WERI-Rb-1 (cell line): ENCODE measurements at regions not wholly inside any gene's neighbourhood (a gene's known extent, or its start where the extent isn't known, plus 50 kb on each side); places are given as distances from the start of the nearest gene placed in this dataset.

Source experiments
- DNase-seq: peaks from one replicate; pipeline ENCODE4 v3.0.0-alpha.2; 2020
- H3K27ac ChIP-seq: fragments of 250-450 bp; sonication (Bioruptor Pico); 2 replicates; pipeline ENCODE4 v1.5.1; 2020; ENCODE audit warnings: mild to moderate bottlenecking, moderate library complexity
- H3K27me3 ChIP-seq: fragments of 250-450 bp; sonication (Bioruptor Pico); 2 replicates; pipeline ENCODE4 v1.5.1; 2021; ENCODE audit warnings: mild to moderate bottlenecking, low read depth, moderate library complexity; ENCODE audit not compliant: insufficient read depth, severe bottlenecking
- H3K36me3 ChIP-seq: fragments of 250-450 bp; sonication (Bioruptor Pico); 2 replicates; pipeline ENCODE4 v1.5.1; 2020; ENCODE audit warnings: mild to moderate bottlenecking, moderate library complexity
- H3K4me3 ChIP-seq: 2 replicates; pipeline ENCODE4 v1.5.1; 2011; ENCODE audit warnings: low read depth, mild to moderate bottlenecking, control low read depth, low read length
- H3K9me3 ChIP-seq: fragments of 250-450 bp; sonication (Bioruptor Pico); 2 replicates; pipeline ENCODE4 v1.5.1; 2021; ENCODE audit warnings: mild to moderate bottlenecking, moderate library complexity; ENCODE audit not compliant: severe bottlenecking
- CTCF ChIP-seq: IDR thresholded peaks from 2 replicates; pipeline ENCODE4 v1.5.1; 2011; ENCODE audit warnings: low read depth, mild to moderate bottlenecking, control low read depth, inconsistent platforms, low read length

GRCh38 chr6:103379272-103379671 lies 1480.4 kb downstream of the HACE1 start:
- Histone ChIP-seq H3K4me3 (no peak overlapping the region), H3K9me3 (no peaks in the 10 kb centered on the region), H3K27ac (no peak overlapping the region), H3K36me3 (no peaks in the 10 kb centered on the region), H3K27me3 (no peaks in the 10 kb centered on the region)
- DNase-seq = no peak
- no peak for TF ChIP-seq CTCF

- Histone ChIP-seq H3K9me3 (no peaks in the 10 kb centered on the region), H3K36me3 (no peaks in the 10 kb centered on the region), H3K4me3 (no peak overlapping the region), H3K27ac (no peak overlapping the region), H3K27me3 (no peaks in the 10 kb centered on the region)
- DNase-seq = no peak
- no peak for TF ChIP-seq CTCF
Observed at GRCh38 chr6:103367212-103367611, 1492.5 kb downstream of the HACE1 start.

- no peak for DNase-seq
- Histone ChIP-seq H3K4me3 (no peak overlapping the region), H3K27ac (no peak overlapping the region), H3K36me3 (no peaks in the 10 kb centered on the region), H3K9me3 (no peaks in the 10 kb centered on the region), H3K27me3 (no peaks in the 10 kb centered on the region)
- TF ChIP-seq CTCF = no peak
Observed at GRCh38 chr6:103356531-103356930, 1503.2 kb downstream of the HACE1 start.

- DNase-seq = no peak
- H3K4me3 ChIP-seq = no peak overlapping the region
- no peak overlapping the region for H3K27ac ChIP-seq
- H3K9me3 ChIP-seq = no peaks in the 10 kb centered on the region
- H3K36me3 ChIP-seq = no peaks in the 10 kb centered on the region
- no peaks in the 10 kb centered on the region for H3K27me3 ChIP-seq
- no peak for TF ChIP-seq CTCF
Observed at GRCh38 chr6:103344554-103345163, 1515.1 kb downstream of the HACE1 start.

GRCh38 chr6:103335412-103335811 lies 1524.3 kb downstream of the HACE1 start:
- no peak for TF ChIP-seq CTCF
- Histone ChIP-seq H3K4me3 (no peak overlapping the region), H3K9me3 (no peaks in the 10 kb centered on the region), H3K27me3 (no peaks in the 10 kb centered on the region), H3K27ac (no peak overlapping the region), H3K36me3 (no peaks in the 10 kb centered on the region)
- no peak for DNase-seq
